HepG2 (cell line): ENCODE measurements at regions not wholly inside any gene's neighbourhood (a gene's known extent, or its start where the extent isn't known, plus 50 kb on each side); places are given as distances from the start of the nearest gene placed in this dataset.

Experiments
- ASH2L ChIP-seq: fragments of 300-600, 200-600 bp; sonication (generic); IDR thresholded peaks from 2 replicates; pipeline ENCODE4 v1.7.0; 2017; ENCODE audit warnings: low read depth, mild to moderate bottlenecking, moderate library complexity, mixed read lengths, low read length; ENCODE audit not compliant: insufficient read length
- CHD4 ChIP-seq: fragments of 200-600 bp; sonication (generic); IDR thresholded peaks from 2 replicates; pipeline ENCODE4 v1.7.0; 2017; ENCODE audit warnings: mild to moderate bottlenecking, low read length, borderline replicate concordance
- CREM ChIP-seq, 2 experiments: sonication (generic) in 1 of 2; formaldehyde crosslinking in 1 of 2; IDR thresholded peaks; 2 replicates each; pipeline versions ENCODE4 v1.4.0 to v1.6.1; 2016 to 2020; ENCODE audit warnings: antibody characterized with exemption in 1 of 2, mild to moderate bottlenecking in 1 of 2, missing genetic modification reagents in 1 of 2
- EHMT2 ChIP-seq: fragments of 200-600 bp; sonication (generic); IDR thresholded peaks from 2 replicates; pipeline ENCODE4 v1.7.0; 2017; ENCODE audit warnings: antibody characterized with exemption, low read depth, low read length, borderline replicate concordance
- HOMEZ ChIP-seq: IDR thresholded peaks from 2 replicates; pipeline ENCODE4 v1.6.1; 2016; ENCODE audit warnings: low read depth
- MLX ChIP-seq: IDR thresholded peaks from 2 replicates; pipeline ENCODE4 v1.6.1; 2016
- NCOA1 ChIP-seq: sonication (generic); formaldehyde crosslinking; IDR thresholded peaks from 2 replicates; pipeline ENCODE4 v1.9.0; 2021; ENCODE audit warnings: missing genetic modification reagents
- NCOR1 ChIP-seq: fragments of 200-600 bp; sonication (generic); IDR thresholded peaks from 2 replicates; pipeline ENCODE4 v1.7.0; 2017; ENCODE audit warnings: antibody characterized with exemption, low read length, borderline replicate concordance
- NR1H2 ChIP-seq: sonication (generic); formaldehyde crosslinking; IDR thresholded peaks from 2 replicates; pipeline ENCODE4 v1.8.1; 2022; ENCODE audit warnings: low read depth, missing genetic modification reagents, borderline replicate concordance
- RBM22 ChIP-seq: fragments of 200-400 bp; formaldehyde crosslinking; optimal IDR thresholded peaks from 2 replicates; pipeline ENCODE3; 2017; ENCODE audit warnings: mild to moderate bottlenecking, low read length, moderate library complexity
- ZEB1 ChIP-seq: IDR thresholded peaks from 2 replicates; pipeline ENCODE4 v1.6.1; 2012; ENCODE audit warnings: mild to moderate bottlenecking, low read depth, inconsistent platforms; ENCODE audit not compliant: insufficient replicate concordance
- ZFP36L1 ChIP-seq: sonication (generic); formaldehyde crosslinking; IDR thresholded peaks from 2 replicates; pipeline ENCODE4 v1.8.0; 2022; ENCODE audit warnings: mild to moderate bottlenecking, missing genetic modification reagents, moderate library complexity
- ZNF121 ChIP-seq: sonication (generic); formaldehyde crosslinking; IDR thresholded peaks from 2 replicates; pipeline ENCODE4 v1.5.0; 2020; ENCODE audit warnings: mild to moderate bottlenecking, missing genetic modification reagents
- ZNF335 ChIP-seq: sonication (generic); formaldehyde crosslinking; IDR thresholded peaks from 2 replicates; pipeline ENCODE4 v1.4.0; 2020; ENCODE audit warnings: missing genetic modification reagents
- ZNF367 ChIP-seq: sonication (generic); formaldehyde crosslinking; IDR thresholded peaks from 2 replicates; pipeline ENCODE4 v1.4.0; 2020; ENCODE audit warnings: missing genetic modification reagents, borderline replicate concordance
- ZNF761 ChIP-seq: sonication (generic); formaldehyde crosslinking; conservative IDR thresholded peaks from 2 replicates; pipeline ENCODE4 v1.4.0; 2020; ENCODE audit warnings: mild to moderate bottlenecking, missing genetic modification reagents
- TF ChIP-seq, protein P1 (sequence below), 2 experiments: fragments of 450-650 bp in 1 of 2; sonication (generic) in 1 of 2; formaldehyde crosslinking in 1 of 2; IDR thresholded peaks; 2 replicates each; pipeline versions ENCODE4 v1.6.1 to v1.8.0; 2016 to 2022; ENCODE audit warnings: antibody characterized with exemption in 1 of 2, mild to moderate bottlenecking in 1 of 2, missing genetic modification reagents in 1 of 2
- TF ChIP-seq, protein P2 (sequence below): fragments of 450-650 bp; IDR thresholded peaks from 2 replicates; pipeline ENCODE4 v1.6.1; 2017

DNA sequence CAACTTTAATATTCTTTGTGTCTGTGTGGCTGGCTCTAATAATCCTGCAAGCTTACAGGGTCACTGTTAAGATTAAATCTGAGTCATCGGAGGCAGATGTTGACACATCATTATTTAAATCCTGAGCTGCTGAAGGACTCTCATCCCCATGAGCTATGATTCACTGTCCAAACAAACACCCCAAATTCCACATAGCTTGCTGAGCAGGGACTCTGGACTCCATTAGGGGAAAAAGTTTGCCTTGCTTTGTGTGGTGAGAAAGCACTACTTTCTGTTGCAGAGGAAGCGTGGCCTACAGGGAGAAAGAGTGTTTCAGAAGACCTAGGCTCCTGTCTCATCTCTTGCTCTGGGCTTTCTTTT is 213.7 kb downstream of the PDCD6IP start (continued):
- TF ChIP-seq, protein P1, sequence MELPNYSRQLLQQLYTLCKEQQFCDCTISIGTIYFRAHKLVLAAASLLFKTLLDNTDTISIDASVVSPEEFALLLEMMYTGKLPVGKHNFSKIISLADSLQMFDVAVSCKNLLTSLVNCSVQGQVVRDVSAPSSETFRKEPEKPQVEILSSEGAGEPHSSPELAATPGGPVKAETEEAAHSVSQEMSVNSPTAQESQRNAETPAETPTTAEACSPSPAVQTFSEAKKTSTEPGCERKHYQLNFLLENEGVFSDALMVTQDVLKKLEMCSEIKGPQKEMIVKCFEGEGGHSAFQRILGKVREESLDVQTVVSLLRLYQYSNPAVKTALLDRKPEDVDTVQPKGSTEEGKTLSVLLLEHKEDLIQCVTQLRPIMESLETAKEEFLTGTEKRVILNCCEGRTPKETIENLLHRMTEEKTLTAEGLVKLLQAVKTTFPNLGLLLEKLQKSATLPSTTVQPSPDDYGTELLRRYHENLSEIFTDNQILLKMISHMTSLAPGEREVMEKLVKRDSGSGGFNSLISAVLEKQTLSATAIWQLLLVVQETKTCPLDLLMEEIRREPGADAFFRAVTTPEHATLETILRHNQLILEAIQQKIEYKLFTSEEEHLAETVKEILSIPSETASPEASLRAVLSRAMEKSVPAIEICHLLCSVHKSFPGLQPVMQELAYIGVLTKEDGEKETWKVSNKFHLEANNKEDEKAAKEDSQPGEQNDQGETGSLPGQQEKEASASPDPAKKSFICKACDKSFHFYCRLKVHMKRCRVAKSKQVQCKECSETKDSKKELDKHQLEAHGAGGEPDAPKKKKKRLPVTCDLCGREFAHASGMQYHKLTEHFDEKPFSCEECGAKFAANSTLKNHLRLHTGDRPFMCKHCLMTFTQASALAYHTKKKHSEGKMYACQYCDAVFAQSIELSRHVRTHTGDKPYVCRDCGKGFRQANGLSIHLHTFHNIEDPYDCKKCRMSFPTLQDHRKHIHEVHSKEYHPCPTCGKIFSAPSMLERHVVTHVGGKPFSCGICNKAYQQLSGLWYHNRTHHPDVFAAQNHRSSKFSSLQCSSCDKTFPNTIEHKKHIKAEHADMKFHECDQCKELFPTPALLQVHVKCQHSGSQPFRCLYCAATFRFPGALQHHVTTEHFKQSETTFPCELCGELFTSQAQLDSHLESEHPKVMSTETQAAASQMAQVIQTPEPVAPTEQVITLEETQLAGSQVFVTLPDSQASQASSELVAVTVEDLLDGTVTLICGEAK (IDR thresholded peaks at IDR 0.05), result no peak
- TF ChIP-seq, protein P1 (CRISPR knock-in tag; IDR thresholded peaks at IDR 0.05), result no peak; the same call in 1 of the 2 replicates
- TF ChIP-seq NR1H2 (CRISPR knock-in tag) (no peak), RBM22 (no peak), ZNF367 (CRISPR knock-in tag) (no peak), CHD4 (no peak), HOMEZ (CRISPR knock-in tag) (peak; percentile 88), NCOA1 (CRISPR knock-in tag) (0 out of 2 replicates have a peak, but pooled peaks have one; percentile 13), CREM (IDR thresholded peaks at IDR 0.05) (peak; percentile 87), CREM (CRISPR knock-in tag; IDR thresholded peaks at IDR 0.05) (no peak), ZNF761 (0 out of 2 replicates have a peak, but pooled peaks have one; percentile 35), MLX (CRISPR knock-in tag) (peak; percentile 81; the same call in 1 of the 2 replicates), ZNF121 (CRISPR knock-in tag) (no peak), ASH2L (peak; percentile 59), ZNF335 (CRISPR knock-in tag) (no peak), ZFP36L1 (CRISPR knock-in tag) (peak; percentile 29; the same call in 1 of the 2 replicates), NCOR1 (peak; percentile 75; the same call in 1 of the 2 replicates), ZEB1 (no peak), EHMT2 (peak; percentile 86; the same call in 1 of the 2 replicates)
- TF ChIP-seq, protein P2, sequence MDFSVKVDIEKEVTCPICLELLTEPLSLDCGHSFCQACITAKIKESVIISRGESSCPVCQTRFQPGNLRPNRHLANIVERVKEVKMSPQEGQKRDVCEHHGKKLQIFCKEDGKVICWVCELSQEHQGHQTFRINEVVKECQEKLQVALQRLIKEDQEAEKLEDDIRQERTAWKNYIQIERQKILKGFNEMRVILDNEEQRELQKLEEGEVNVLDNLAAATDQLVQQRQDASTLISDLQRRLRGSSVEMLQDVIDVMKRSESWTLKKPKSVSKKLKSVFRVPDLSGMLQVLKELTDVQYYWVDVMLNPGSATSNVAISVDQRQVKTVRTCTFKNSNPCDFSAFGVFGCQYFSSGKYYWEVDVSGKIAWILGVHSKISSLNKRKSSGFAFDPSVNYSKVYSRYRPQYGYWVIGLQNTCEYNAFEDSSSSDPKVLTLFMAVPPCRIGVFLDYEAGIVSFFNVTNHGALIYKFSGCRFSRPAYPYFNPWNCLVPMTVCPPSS, result no peak
